ENCODE measurements at regions not wholly inside any gene's neighbourhood (a gene's known extent, or its start where the extent isn't known, plus 50 kb on each side); places are given as distances from the start of the nearest gene placed in this dataset.

DNA sequence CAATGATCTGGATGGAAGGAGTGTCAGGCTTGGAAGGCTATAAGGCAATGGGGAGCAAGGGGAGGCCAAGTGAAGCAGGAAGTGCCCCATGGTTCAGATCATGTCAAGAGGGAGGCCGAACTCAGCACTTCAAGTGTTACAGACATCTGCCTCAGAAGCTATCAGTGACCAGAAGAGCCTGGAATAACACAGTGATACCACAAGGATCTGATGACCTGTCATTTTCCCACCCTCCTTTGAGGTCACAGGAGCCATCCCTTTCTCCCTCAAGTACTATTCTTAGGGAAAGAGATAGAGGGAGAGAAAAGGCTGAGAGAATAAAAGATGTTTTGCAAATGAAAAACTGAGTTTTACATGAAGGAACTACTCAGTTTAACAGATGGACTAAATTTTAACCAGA lies 454.8 kb downstream of the CSNK1G3 start:
- intact Hi-C loops (cut with DNase I; ENCODE audit: low total_unique reads), result no loop called here
- Histone ChIP-seq H3K27me3 (no peaks in the 10 kb centered on the region), H3K9me3 (no peaks in the 10 kb centered on the region), H3K36me3 (ENCODE audit: low read depth, missing control alignments) (no peaks in the 10 kb centered on the region), H3K27ac (no peak overlapping the region), H3K4me1 (no peaks in the 10 kb centered on the region), H3K4me3 (no peak overlapping the region)
- DNase-seq, result no peak
- no peak for TF ChIP-seq POLR2A (IDR thresholded peaks at IDR 0.05)
- TF ChIP-seq, protein P1, sequence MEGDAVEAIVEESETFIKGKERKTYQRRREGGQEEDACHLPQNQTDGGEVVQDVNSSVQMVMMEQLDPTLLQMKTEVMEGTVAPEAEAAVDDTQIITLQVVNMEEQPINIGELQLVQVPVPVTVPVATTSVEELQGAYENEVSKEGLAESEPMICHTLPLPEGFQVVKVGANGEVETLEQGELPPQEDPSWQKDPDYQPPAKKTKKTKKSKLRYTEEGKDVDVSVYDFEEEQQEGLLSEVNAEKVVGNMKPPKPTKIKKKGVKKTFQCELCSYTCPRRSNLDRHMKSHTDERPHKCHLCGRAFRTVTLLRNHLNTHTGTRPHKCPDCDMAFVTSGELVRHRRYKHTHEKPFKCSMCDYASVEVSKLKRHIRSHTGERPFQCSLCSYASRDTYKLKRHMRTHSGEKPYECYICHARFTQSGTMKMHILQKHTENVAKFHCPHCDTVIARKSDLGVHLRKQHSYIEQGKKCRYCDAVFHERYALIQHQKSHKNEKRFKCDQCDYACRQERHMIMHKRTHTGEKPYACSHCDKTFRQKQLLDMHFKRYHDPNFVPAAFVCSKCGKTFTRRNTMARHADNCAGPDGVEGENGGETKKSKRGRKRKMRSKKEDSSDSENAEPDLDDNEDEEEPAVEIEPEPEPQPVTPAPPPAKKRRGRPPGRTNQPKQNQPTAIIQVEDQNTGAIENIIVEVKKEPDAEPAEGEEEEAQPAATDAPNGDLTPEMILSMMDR (IDR thresholded peaks at IDR 0.05), result no peak
- 90 to 100% methylated on average over 1 of the region's 1 CpG for WGBS, 2 donors

DNA sequence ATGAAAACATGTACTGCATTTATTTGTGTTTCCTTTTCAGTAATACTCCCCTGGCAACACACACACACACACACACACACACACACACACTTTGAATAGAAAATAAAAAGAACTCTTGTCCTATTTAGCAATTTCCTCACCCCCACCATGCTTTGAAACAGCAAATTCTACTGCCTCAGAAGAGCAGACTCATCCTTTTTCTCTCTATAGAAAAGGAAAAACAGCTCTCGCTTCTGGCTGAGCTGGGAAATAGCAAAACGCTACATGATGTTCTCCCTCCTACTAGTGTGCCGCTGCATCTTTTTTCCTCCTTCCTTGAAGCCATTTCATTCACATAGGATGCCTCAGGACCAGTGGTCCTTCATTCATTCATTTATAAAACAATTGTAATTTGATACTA lies 453.6 kb downstream of the CSNK1G3 start:
- Histone ChIP-seq H3K4me3 (no peak overlapping the region), H3K4me1 (no peaks in the 10 kb centered on the region), H3K27me3 (no peaks in the 10 kb centered on the region), H3K9me3 (no peaks in the 10 kb centered on the region), H3K36me3 (ENCODE audit: low read depth, missing control alignments) (no peaks in the 10 kb centered on the region), H3K27ac (no peak overlapping the region)
- WGBS, 2 donors, result 79 to 81% methylated on average over 3 of the region's 3 CpGs
- no peak for DNase-seq
- TF ChIP-seq POLR2A (IDR thresholded peaks at IDR 0.05), result no peak
- TF ChIP-seq, protein P1 (IDR thresholded peaks at IDR 0.05), result no peak
- intact Hi-C loops (cut with DNase I; ENCODE audit: low total_unique reads), result no loop called here

DNA sequence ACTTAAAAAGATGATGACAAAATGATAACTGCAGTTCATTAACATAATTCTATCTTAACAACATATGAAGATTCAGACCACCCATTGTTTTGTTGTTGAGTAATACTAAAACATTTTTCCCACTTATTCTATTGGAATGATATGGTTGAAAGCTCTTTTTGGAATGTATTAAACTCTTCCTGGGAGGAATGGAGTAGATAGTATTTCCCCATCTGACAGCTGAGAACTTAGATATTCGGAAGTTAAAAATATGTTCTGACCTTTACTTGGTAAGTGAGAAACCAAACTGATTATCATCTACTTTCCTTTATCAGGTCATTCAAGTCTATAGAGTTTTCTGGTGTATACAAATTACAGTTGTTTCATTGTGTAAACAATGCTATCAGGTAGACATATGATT lies 452.9 kb downstream of the CSNK1G3 start:
- Histone ChIP-seq H3K9me3 (no peaks in the 10 kb centered on the region), H3K36me3 (ENCODE audit: low read depth, missing control alignments) (no peaks in the 10 kb centered on the region), H3K27me3 (no peaks in the 10 kb centered on the region), H3K4me1 (no peaks in the 10 kb centered on the region), H3K27ac (no peak overlapping the region), H3K4me3 (no peak overlapping the region)
- DNase-seq, result no peak
- TF ChIP-seq, protein P1 (IDR thresholded peaks at IDR 0.05), result no peak
- no peak for TF ChIP-seq POLR2A (IDR thresholded peaks at IDR 0.05)
- intact Hi-C loops (cut with DNase I; ENCODE audit: low total_unique reads), result no loop called here
- WGBS, 2 donors, result 93 to 100% methylated on average over 1 of the region's 1 CpG

DNA sequence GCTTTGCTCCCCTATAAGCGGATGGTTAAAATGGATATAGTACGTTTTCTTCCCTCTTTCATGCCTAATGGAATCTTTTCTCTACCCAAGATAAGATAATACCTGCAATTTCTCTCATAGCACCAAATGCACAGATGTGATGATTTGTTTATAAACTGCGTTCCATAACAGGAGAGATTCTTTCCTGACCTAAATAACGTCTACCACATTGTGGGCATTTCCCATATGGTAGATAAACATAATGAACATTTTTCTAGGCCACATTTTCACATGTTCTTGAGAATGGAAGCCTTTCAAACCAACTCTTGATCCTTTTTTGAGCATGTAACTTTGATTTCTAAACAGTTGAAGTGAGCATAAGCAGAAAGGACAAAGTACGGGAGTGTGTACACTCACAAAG lies 448.5 kb downstream of the CSNK1G3 start:
- H3K36me3 ChIP-seq (ENCODE audit: low read depth, missing control alignments), result no peaks in the 10 kb centered on the region
- H3K27me3 ChIP-seq, result no peaks in the 10 kb centered on the region
- no peak overlapping the region for H3K27ac ChIP-seq
- H3K9me3 ChIP-seq, result no peaks in the 10 kb centered on the region
- intact Hi-C loops (cut with DNase I; ENCODE audit: low total_unique reads), result no loop called here
- DNase-seq, result no peak
- H3K4me3 ChIP-seq, result no peak overlapping the region
- TF ChIP-seq, protein P1 (IDR thresholded peaks at IDR 0.05), result no peak
- TF ChIP-seq POLR2A (IDR thresholded peaks at IDR 0.05), result no peak
- 84 to 90% methylated on average over 5 of the region's 5 CpGs for WGBS, 2 donors
- H3K4me1 ChIP-seq, result no peaks in the 10 kb centered on the region

DNA sequence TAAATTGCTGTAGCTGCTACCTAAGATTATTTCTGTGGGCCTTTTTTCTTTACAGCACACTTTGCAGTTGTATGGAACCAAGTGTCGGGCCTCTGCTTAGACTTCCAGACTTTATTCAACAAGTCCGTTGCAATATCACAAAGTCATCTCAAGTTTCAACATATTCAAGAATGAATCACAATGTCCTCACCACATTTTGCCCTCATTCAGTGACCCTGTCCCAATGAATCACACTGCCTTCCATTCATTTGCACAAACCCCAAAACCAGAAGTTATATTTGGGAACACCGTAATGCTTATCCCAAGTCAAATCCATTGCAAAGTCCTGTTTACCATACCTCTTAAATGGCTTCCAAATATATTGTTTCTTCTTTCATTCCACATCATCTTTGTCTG lies 439.6 kb downstream of the CSNK1G3 start:
- WGBS, 2 donors, result 61 to 65% methylated on average over 3 of the region's 3 CpGs
- intact Hi-C loops (cut with DNase I; ENCODE audit: low total_unique reads), result no loop called here
- H3K4me3 ChIP-seq, result no peak overlapping the region
- no peaks in the 10 kb centered on the region for H3K27me3 ChIP-seq
- no peaks in the 10 kb centered on the region for H3K36me3 ChIP-seq (ENCODE audit: low read depth, missing control alignments)
- DNase-seq, result no peak
- H3K27ac ChIP-seq, result no peak overlapping the region
- no peaks in the 10 kb centered on the region for H3K9me3 ChIP-seq
- TF ChIP-seq, protein P1 (IDR thresholded peaks at IDR 0.05), result no peak
- no peak for TF ChIP-seq POLR2A (IDR thresholded peaks at IDR 0.05)
- H3K4me1 ChIP-seq, result no peaks in the 10 kb centered on the region
